C4-2B (cell line): ENCODE measurements at regions not wholly inside any gene's neighbourhood (a gene's known extent, or its start where the extent isn't known, plus 50 kb on each side); places are given as distances from the start of the nearest gene placed in this dataset.
"Not testable (repeated sequence)": the region's sequence is repeated elsewhere in the genome, so short reads cannot be mapped to it uniquely, and the experiment has no call there.

Experiments used
- H3K27ac ChIP-seq: fragments of 450-650 bp; 2 replicates; pipeline ENCODE4 v1.5.1; 2017
- ZFX ChIP-seq: fragments of 450-650 bp; IDR thresholded peaks from 2 replicates; pipeline ENCODE4 v1.6.1; 2017
- TF ChIP-seq, protein P1 (sequence below): fragments of 450-650 bp; conservative IDR thresholded peaks from 2 replicates; pipeline ENCODE4 v1.5.1; 2017; ENCODE audit warnings: mild to moderate bottlenecking

DNA sequence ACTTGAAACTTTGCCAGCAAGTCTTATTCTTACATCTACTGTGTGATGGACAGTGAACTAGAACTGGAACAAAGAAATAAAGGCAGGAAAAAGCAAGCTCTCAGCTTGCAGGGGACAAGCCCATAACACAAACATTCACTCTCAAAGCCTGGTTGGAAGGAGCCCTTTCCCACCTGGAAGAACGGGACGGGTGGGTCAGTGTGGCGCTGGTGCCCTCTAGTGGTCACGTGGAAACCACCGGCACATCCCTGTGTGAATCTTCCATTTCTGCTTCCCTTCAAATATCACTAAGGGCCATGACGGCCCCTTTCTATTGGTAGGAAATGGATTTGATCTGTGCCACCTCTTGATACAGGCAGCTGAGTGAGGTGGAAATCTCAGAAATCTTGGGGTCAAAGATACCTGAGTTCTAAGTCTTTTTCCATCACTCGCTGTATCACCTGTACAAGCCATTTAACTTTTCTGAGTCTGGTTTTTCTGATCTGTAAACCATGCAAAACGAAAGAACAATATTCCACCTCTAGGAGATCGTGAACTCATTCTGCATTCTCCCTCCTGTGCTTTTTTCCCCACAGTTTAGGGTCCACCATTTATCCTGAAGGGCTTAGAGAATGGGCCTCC, 211.6 kb downstream of the MSX2 start:
- no peak overlapping the region for H3K27ac ChIP-seq
- TF ChIP-seq ZFX = no peak
- TF ChIP-seq, protein P1, sequence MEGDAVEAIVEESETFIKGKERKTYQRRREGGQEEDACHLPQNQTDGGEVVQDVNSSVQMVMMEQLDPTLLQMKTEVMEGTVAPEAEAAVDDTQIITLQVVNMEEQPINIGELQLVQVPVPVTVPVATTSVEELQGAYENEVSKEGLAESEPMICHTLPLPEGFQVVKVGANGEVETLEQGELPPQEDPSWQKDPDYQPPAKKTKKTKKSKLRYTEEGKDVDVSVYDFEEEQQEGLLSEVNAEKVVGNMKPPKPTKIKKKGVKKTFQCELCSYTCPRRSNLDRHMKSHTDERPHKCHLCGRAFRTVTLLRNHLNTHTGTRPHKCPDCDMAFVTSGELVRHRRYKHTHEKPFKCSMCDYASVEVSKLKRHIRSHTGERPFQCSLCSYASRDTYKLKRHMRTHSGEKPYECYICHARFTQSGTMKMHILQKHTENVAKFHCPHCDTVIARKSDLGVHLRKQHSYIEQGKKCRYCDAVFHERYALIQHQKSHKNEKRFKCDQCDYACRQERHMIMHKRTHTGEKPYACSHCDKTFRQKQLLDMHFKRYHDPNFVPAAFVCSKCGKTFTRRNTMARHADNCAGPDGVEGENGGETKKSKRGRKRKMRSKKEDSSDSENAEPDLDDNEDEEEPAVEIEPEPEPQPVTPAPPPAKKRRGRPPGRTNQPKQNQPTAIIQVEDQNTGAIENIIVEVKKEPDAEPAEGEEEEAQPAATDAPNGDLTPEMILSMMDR = peak; percentile 98

DNA sequence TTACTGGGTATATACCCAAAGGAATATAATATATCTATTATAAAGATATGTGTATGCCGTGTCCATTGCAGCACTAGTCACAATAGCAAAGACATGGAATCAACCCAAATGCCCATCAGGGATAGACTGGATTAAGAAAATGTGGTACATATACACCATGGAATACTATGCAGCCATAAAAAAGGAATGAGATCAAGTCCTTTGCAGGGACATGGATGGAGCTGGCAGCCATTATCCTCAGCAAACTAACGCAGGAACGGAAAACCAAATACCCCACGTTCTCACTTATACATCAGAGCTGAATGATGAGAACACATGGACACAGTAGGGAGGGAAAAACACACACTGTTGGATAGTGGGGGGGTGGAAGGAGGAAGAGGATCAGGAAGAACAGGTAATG, 206.7 kb downstream of the MSX2 start:
- H3K27ac ChIP-seq = not testable (repeated sequence)

DNA sequence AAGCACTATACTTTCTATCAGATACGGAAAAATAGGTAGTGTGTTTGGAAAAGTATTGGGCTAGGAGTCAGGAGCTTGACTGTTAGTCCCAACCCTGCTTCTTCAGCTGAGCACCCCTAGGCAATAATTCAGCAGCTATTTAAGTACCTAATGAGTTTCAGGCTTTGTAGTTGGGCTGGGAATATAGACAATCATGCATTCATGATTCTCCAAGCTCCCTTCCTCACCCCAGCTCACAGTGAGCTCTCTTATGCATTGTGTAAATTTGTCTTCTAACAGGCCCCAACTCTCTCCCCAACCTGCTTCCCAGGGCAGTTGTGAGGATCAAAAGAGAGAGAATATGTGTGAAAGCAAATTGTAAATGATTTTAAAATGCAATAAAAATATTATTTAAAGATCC, 201.2 kb downstream of the MSX2 start:
- TF ChIP-seq, protein P1 = no peak
- TF ChIP-seq ZFX = no peak

DNA sequence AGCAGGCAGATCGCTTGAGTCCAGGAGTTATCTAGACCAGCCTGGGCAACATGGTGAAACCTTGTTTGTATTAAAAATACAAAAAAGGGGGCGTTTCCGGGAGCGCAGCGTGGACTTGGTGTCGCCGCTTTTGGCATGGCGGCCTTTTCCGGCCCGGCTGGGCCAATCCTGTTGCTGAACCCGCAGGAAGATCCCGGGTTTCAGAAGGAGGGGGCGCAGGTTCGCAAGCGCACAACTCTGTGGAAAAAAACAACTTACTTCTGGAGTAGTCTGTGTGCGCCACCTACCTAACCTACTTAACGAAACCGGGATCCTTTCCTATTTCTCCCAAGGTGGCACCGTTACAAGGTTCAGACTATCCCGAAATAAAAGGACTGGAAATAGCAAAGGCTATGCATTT, 198.6 kb downstream of the MSX2 start:
- no peak overlapping the region for H3K27ac ChIP-seq
- no peak for TF ChIP-seq ZFX
- TF ChIP-seq, protein P1 = no peak

More for the DNA sequence above, 201.2 kb downstream of the MSX2 start:
- H3K27ac ChIP-seq = no peak overlapping the region

DNA sequence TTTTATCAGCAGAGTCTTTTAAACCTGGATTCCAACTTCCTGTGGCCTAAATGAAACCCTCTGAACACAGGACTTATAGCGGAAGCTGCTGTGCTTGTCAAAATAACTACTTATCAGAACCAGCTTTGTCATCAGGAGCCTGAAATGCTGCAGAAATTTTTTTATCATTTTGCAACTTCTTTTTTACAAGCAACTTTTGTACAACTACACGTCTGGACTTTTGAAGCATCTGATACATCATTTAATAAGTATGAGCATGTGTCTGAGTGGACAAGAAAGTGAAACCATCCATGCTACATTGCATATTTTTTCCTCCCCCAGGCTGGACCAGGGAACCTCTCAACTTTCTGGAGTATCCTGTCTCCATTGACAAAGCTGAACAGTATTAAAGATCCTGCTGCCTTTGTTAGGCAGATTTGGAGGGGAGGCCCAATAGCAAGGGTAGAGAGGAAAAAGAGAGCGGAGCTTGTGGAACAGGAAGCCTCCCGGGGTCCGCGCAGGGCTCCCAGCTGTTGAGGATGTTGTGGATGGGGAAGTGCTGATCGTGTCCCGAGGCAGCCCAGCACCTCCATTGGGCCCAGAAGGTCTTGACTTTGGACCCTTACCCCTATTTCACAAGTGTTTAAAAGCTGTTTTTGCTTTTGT, 196.6 kb downstream of the MSX2 start:
- TF ChIP-seq, protein P1 = no peak
- no peak for TF ChIP-seq ZFX
- no peak overlapping the region for H3K27ac ChIP-seq

DNA sequence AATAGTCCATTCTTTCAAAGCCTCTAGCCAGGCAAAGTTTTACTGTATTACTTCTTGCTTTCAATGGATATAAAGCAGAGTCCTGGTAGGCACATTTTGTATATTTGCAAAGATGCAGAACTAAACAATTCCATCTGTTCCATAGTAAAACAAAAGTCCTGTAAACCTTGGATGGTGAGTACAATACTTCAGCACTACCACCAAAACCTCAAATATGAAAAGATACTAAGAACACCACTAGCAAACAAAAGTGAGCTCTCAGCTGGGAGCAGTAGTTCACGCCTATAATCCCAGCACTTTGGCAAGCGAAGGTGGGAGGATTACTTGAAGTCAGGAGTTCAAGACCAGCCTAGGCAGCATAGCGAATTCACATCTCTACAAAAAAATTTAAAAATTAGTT, 195.0 kb downstream of the MSX2 start:
- TF ChIP-seq ZFX = no peak
- TF ChIP-seq, protein P1 = no peak
- H3K27ac ChIP-seq = no peak overlapping the region

DNA sequence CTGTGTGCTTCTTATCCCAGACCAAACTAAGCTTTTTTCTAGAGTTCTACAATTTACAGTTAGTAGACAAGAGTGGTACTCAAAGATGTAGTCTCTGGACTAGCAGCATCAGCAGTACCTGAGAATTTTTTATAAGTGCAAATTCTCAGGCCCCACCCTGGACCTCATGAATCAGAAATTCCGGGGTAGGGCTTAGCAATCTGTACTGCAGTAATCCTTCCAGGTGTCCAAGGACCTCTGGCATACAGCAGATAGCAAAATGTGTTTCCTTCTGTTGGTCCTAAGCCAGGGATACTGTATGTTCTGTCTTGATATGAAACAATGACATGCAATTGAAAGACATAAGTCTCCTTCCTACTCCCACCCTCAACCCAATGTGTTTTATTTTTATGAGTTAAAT, 194.3 kb downstream of the MSX2 start:
- H3K27ac ChIP-seq = no peak overlapping the region
- TF ChIP-seq, protein P1 = no peak
- no peak for TF ChIP-seq ZFX

DNA sequence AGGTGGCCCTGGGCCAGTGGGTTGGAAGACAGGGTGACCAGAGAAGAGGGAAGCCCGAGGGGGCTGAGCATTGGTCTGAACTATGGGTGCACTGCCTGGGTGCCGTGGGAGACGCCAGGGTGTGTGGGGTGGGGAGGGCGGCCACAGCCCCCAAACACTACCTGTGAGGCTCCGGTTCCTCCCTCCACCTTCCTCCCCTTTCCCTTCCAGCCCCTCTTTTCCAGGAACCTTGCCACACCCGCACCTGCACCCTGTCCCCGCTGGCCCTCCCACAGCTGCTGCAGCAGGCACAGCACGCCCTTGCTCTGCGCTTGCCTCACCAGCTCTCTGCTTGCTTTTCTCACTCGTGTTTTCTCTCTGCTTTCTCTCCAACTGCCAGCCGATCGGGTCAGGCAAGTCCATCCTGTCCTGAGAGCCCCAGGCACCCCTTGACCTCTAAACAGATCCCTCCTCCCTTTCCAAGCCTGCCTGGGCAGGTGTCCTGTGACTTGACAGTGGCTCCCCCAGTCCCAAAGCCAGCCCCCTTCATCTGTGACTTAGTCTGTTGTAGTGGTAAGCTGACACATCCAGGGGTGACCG, 193.7 kb downstream of the MSX2 start:
- H3K27ac ChIP-seq = no peak overlapping the region
- TF ChIP-seq, protein P1 = no peak
- TF ChIP-seq ZFX = no peak

DNA sequence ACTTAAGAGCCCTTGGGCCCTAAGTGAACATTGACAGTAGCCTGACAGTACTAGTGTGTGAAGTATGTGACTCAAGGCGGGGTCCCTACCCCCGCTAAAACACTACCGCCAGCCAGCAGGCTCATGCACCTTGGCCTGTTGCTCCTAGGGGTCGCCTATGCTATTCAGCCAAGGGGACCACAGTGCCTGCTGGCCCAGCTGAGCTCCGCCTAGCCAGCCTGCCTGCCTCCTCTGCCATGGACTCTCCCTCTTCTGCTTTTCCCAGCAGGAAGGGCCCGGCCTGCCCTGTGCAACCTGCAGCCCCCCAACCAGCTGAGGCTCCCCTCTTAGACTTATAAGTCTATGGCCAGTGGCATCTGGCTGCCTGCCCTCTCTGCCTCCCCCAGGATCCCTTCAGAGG, 193.1 kb downstream of the MSX2 start:
- H3K27ac ChIP-seq = not testable (repeated sequence)

DNA sequence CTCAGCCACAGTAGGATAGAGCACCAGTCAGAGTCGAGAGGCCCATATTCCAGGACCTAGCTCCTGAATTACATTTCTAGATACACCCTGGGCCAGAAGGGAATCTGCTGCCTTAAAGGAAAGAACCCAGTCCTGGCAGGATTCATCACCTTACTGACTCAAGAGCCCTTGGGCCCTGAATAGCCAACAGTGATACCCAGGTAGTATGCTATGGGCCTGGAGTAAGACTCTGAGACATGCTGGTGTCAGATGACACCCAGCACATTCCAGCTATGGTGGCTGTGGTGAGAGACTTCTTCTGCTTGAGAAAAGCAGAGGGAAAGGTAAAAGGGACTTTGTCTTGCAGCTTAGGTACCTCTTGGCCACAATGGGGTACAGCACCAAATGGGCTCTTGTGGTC, 192.5 kb downstream of the MSX2 start:
- H3K27ac ChIP-seq = not testable (repeated sequence)
